B cell (primary cell): ENCODE measurements at regions not wholly inside any gene's neighbourhood (a gene's known extent, or its start where the extent isn't known, plus 50 kb on each side); places are given as distances from the start of the nearest gene placed in this dataset.

Experiments used
- ATAC-seq: fragments of 200-7000 bp; cut with Tn5 transposase; one replicate; pipeline ENCODE4 v1.10.0; 2021; ENCODE audit warnings: low read depth, mild to moderate bottlenecking, moderate number of reproducible peaks, moderate library complexity
- CTCF ChIA-PET: fragments of 350-600 bp; sonication (Branson Sonifier 250); formaldehyde crosslinking; loops from one replicate; lab custom pipeline; 2021; ENCODE audit warnings: antibody characterized with exemption, inconsistent platforms; lab: Charles Lee
- POLR2A ChIA-PET: fragments of 350-600 bp; sonication (Branson Sonifier 250); formaldehyde crosslinking; loops from one replicate; lab custom pipeline; 2021; ENCODE audit warnings: antibody characterized with exemption; lab: Charles Lee
- DNase-seq: peaks from one replicate; pipeline ENCODE4 v3.0.0; 2013
- H2AFZ ChIP-seq: 2 replicates; pipeline ENCODE4 v1.6.1; 2012; ENCODE audit warnings: mild to moderate bottlenecking, low read depth, low read length; ENCODE audit not compliant: insufficient read depth, poor library complexity, severe bottlenecking
- H3K27ac ChIP-seq, 2 donors: 1 replicate in 1 of 2; 2 replicates in 1 of 2; pipeline ENCODE4 v1.5.1; 2012 to 2013; ENCODE audit warnings: low read length in 2 of 2, mild to moderate bottlenecking in 2 of 2, moderate library complexity in 1 of 2
- H3K27me3 ChIP-seq, 4 experiments: fragments of 200-600 bp in 1 of 4; sonication (generic) in 1 of 4; replicated peaks in 1 of 4; 1 replicate in 2 of 4; 2 replicates in 2 of 4; pipeline versions ENCODE4 v1.6.1 to v1.7.0; 2013 to 2016; ENCODE audit warnings: low read length in 3 of 4, mild to moderate bottlenecking in 2 of 4, mixed read lengths in 1 of 4, moderate library complexity in 1 of 4; ENCODE audit not compliant: insufficient read depth in 4 of 4, control insufficient read depth in 3 of 4; ENCODE audit errors: control extremely low read depth in 1 of 4
- H3K36me3 ChIP-seq, 2 experiments: replicated peaks in 1 of 2; 1 replicate in 1 of 2; 2 replicates in 1 of 2; pipeline versions ENCODE4 v1.6.1 to v1.7.1; 2013; ENCODE audit warnings: low read length in 1 of 2; ENCODE audit not compliant: insufficient read depth in 2 of 2, control insufficient read depth in 1 of 2; ENCODE audit errors: control extremely low read depth in 1 of 2, extremely low read depth in 1 of 2
- H3K4me1 ChIP-seq, 2 donors: fragments of 200-600 bp in 1 of 2; sonication (generic) in 1 of 2; 1 replicate in 1 of 2; 2 replicates in 1 of 2; pipeline versions ENCODE4 v1.5.1 to v1.6.1; 2013 to 2017; ENCODE audit warnings: low read length in 2 of 2; ENCODE audit not compliant: control insufficient read depth in 2 of 2, insufficient read depth in 2 of 2
- H3K4me2 ChIP-seq: replicated peaks from 2 replicates; pipeline ENCODE3; 2012; ENCODE audit warnings: mild to moderate bottlenecking, low read depth, low read length; ENCODE audit not compliant: poor library complexity, severe bottlenecking
- H3K4me3 ChIP-seq, 5 experiments: fragments of 200-600 bp in 1 of 5; sonication (generic) in 1 of 5; 1 replicate in 3 of 5; 2 replicates in 2 of 5; pipeline versions ENCODE4 v1.5.1 to v1.7.0; 2011 to 2016; ENCODE audit warnings: low read length in 4 of 5, mild to moderate bottlenecking in 4 of 5, low read depth in 2 of 5, control low read depth in 1 of 5, moderate library complexity in 1 of 5; ENCODE audit not compliant: insufficient read depth in 1 of 5; ENCODE audit errors: control extremely low read depth in 1 of 5, extremely low read depth in 1 of 5
- H3K79me2 ChIP-seq: fragments of 200-600 bp; sonication (generic); one replicate; pipeline ENCODE4 v1.6.0; 2016; ENCODE audit warnings: low read length; ENCODE audit not compliant: control insufficient read depth, insufficient read depth
- H3K9ac ChIP-seq: fragments of 200-600 bp; sonication (generic); 2 replicates; pipeline ENCODE4 v1.6.1; 2017; ENCODE audit warnings: mild to moderate bottlenecking, low read length, moderate library complexity
- H3K9me3 ChIP-seq, 3 donors: one replicate each; pipeline versions ENCODE4 v1.6.1 to v1.7.1; 2013; ENCODE audit warnings: low read length in 2 of 3; ENCODE audit not compliant: control insufficient read depth in 2 of 3, insufficient read depth in 1 of 3; ENCODE audit errors: control extremely low read depth in 1 of 3
- H4K20me1 ChIP-seq: 2 replicates; pipeline ENCODE4 v1.6.0; 2012; ENCODE audit warnings: mild to moderate bottlenecking, low read length; ENCODE audit not compliant: insufficient read depth, control insufficient read depth, poor library complexity, severe bottlenecking
- H3K27ac Mint-ChIP-seq: one replicate; pipeline ENCODE4 v1.8.0; 2021; ENCODE audit warnings: mixed read lengths
- H3K27me3 Mint-ChIP-seq: one replicate; pipeline ENCODE4 v1.8.0; 2021; ENCODE audit warnings: mixed read lengths
- H3K4me1 Mint-ChIP-seq: one replicate; pipeline ENCODE4 v1.8.0; 2021; ENCODE audit warnings: mixed read lengths
- H3K4me3 Mint-ChIP-seq: one replicate; pipeline ENCODE4 v1.8.0; 2021; ENCODE audit warnings: mixed read lengths
- H3K9me3 Mint-ChIP-seq: one replicate; pipeline ENCODE4 v1.8.0; 2022; ENCODE audit warnings: mixed read lengths; ENCODE audit not compliant: insufficient read depth
- CTCF ChIP-seq: fragments of 200-600 bp; IDR thresholded peaks from one replicate; pipeline ENCODE4 v1.8.0; 2022; ENCODE audit warnings: antibody characterized with exemption, mild to moderate bottlenecking
- EZH2 ChIP-seq: IDR thresholded peaks from 2 replicates; pipeline ENCODE4 v1.6.1; 2012; ENCODE audit warnings: borderline replicate concordance, low read depth, mild to moderate bottlenecking, moderate library complexity, low read length; ENCODE audit not compliant: insufficient read depth, poor library complexity, severe bottlenecking
- WGBS: methylation state at CpG from one replicate; pipeline ENCODE4 v1.1.5; 2013; ENCODE audit warnings: missing lambda C conversion rate; ENCODE audit not compliant: insufficient coverage; 5-methylcytosine and 5-hydroxymethylcytosine counted together
- intact Hi-C: fragments of 100-400 bp; cut with micrococcal nuclease; formaldehyde crosslinking; loops from one replicate; pipeline ENCODE4 v1.10.0; 2022

- H3K27me3 ChIP-seq = no peaks in the 10 kb centered on the region
- no peak overlapping the region for H3K27ac ChIP-seq
- Mint-ChIP-seq H3K27me3 (peaks cover 8% of the 10 kb centered on the region), H3K9me3 (peaks cover 3% of the 10 kb centered on the region), H3K27ac (no peak overlapping the region), H3K4me3 (no peak overlapping the region), H3K4me1 (peaks cover 6% of the 10 kb centered on the region)
- TF ChIP-seq EZH2 = no peak
- TF ChIP-seq CTCF = no peak
- ChIA-PET POLR2A (no interaction called here), CTCF (interaction anchor here (0.6 to 0.7 kb wide), 2 partner anchors 9 to 24 kb away, joined by 4 to 5 read pairs; no protein-coding TSS in a partner anchor)
- no peak overlapping the region for H3K9ac ChIP-seq
- H3K36me3 ChIP-seq = no peaks in the 10 kb centered on the region
- H3K4me2 ChIP-seq = no peak overlapping the region
- WGBS = 90% methylated on average over 2 of the region's 2 CpGs
- DNase-seq = no peak
- H3K79me2 ChIP-seq = no peaks in the 10 kb centered on the region
- ATAC-seq = no peak
- intact Hi-C loops = no loop called here
- peaks cover 0 to 3% (median 0%) of the 10 kb centered on the region in 3 donors for H3K9me3 ChIP-seq
- H3K4me3 ChIP-seq = no peak overlapping the region
- no peaks in the 10 kb centered on the region for H4K20me1 ChIP-seq
- no peaks in the 10 kb centered on the region for H3K4me1 ChIP-seq
- H2AFZ ChIP-seq = no peak overlapping the region
Measured at GRCh38 chr20:39878320-39878719, 810.7 kb downstream of the MAFB start.

- H4K20me1 ChIP-seq = no peaks in the 10 kb centered on the region
- H3K4me2 ChIP-seq = no peak overlapping the region
- H3K79me2 ChIP-seq = no peaks in the 10 kb centered on the region
- no peaks in the 10 kb centered on the region for H3K4me1 ChIP-seq
- Mint-ChIP-seq H3K4me3 (no peak overlapping the region), H3K27me3 (peaks cover 5% of the 10 kb centered on the region), H3K4me1 (peaks cover 6% of the 10 kb centered on the region), H3K27ac (no peak overlapping the region), H3K9me3 (peaks cover 3% of the 10 kb centered on the region)
- H3K4me3 ChIP-seq = no peak overlapping the region
- H3K27me3 ChIP-seq = no peaks in the 10 kb centered on the region
- TF ChIP-seq EZH2 = no peak
- no peak for TF ChIP-seq CTCF
- CTCF ChIA-PET = interaction anchor here (0.6 to 0.7 kb wide), 2 partner anchors 9 to 25 kb away, joined by 4 to 5 read pairs; no protein-coding TSS in a partner anchor
- peaks cover 0 to 3% (median 0%) of the 10 kb centered on the region in 3 donors for H3K9me3 ChIP-seq
- H3K36me3 ChIP-seq = no peaks in the 10 kb centered on the region
- WGBS = 100% methylated on average over 2 of the region's 2 CpGs
- POLR2A ChIA-PET = no interaction called here
- H3K9ac ChIP-seq = no peak overlapping the region
- intact Hi-C loops = no loop called here
- no peak overlapping the region for H2AFZ ChIP-seq
- no peak overlapping the region for H3K27ac ChIP-seq
- DNase-seq (no peak), ATAC-seq (no peak)
Measured at GRCh38 chr20:39877788-39878187, 811.2 kb downstream of the MAFB start.
